Activated T-cell treated with anti-CD3 and anti-CD28 coated beads, Interleukin-2, amount 50 U/mL, for 24 hours (primary cell): ENCODE measurements at regions not wholly inside any gene's neighbourhood (a gene's known extent, or its start where the extent isn't known, plus 50 kb on each side); places are given as distances from the start of the nearest gene placed in this dataset.
A peak's percentile ranks its signal among the peaks of the same experiment; 100 is the strongest.
"Not testable (repeated sequence)": the region's sequence is repeated elsewhere in the genome, so short reads cannot be mapped to it uniquely, and the experiment has no call there.

ENCODE experiments used
- DNase-seq: peaks from one replicate; pipeline ENCODE4 v3.0.0-alpha.2; 2020
- H3K27ac Mint-ChIP-seq: 2 replicates; pipeline ENCODE4 v1.8.0; 2020; ENCODE audit warnings: mild to moderate bottlenecking, mixed read lengths
- H3K27me3 Mint-ChIP-seq: 2 replicates; pipeline ENCODE4 v1.8.0; 2020; ENCODE audit warnings: mixed read lengths
- H3K36me3 Mint-ChIP-seq: 2 replicates; pipeline ENCODE4 v1.8.0; 2020; ENCODE audit warnings: low read depth, mixed read lengths
- H3K4me1 Mint-ChIP-seq: 2 replicates; pipeline ENCODE4 v1.8.0; 2020; ENCODE audit warnings: low read depth, mixed read lengths
- H3K4me3 Mint-ChIP-seq: 2 replicates; pipeline ENCODE4 v1.8.0; 2020; ENCODE audit warnings: mild to moderate bottlenecking, moderate library complexity, mixed read lengths
- H3K9me3 Mint-ChIP-seq: 2 replicates; pipeline ENCODE4 v1.8.0; 2020; ENCODE audit warnings: mixed read lengths

GRCh38 chr14:106039400-106039799, 513.0 kb downstream of the TMEM121 start:
- peak; percentile 84 for DNase-seq
- Mint-ChIP-seq H3K27me3 (no peaks in the 10 kb centered on the region), H3K4me3 (no peak overlapping the region), H3K27ac (no peak overlapping the region), H3K9me3 (no peaks in the 10 kb centered on the region), H3K4me1 (peaks cover 39% of the 10 kb centered on the region), H3K36me3 (no peaks in the 10 kb centered on the region)

GRCh38 chr14:106044515-106044914, 518.1 kb downstream of the TMEM121 start:
- no peaks in the 10 kb centered on the region for H3K9me3 Mint-ChIP-seq
- H3K4me3 Mint-ChIP-seq = no peak overlapping the region
- peaks cover 9% of the 10 kb centered on the region for H3K4me1 Mint-ChIP-seq
- H3K27ac Mint-ChIP-seq = no peak overlapping the region
- H3K36me3 Mint-ChIP-seq = no peaks in the 10 kb centered on the region
- no peak for DNase-seq
- peaks cover 9% of the 10 kb centered on the region for H3K27me3 Mint-ChIP-seq

GRCh38 chr14:106044949-106045596, 518.7 kb downstream of the TMEM121 start:
- Mint-ChIP-seq H3K27me3 (peaks cover 13% of the 10 kb centered on the region), H3K36me3 (no peaks in the 10 kb centered on the region), H3K27ac (peak overlapping the region; percentile 51), H3K9me3 (no peaks in the 10 kb centered on the region), H3K4me3 (no peak overlapping the region), H3K4me1 (peaks cover 7% of the 10 kb centered on the region)
- peak; percentile 87 for DNase-seq

- peaks cover 11% of the 10 kb centered on the region for H3K27me3 Mint-ChIP-seq
- no peak overlapping the region for H3K27ac Mint-ChIP-seq
- DNase-seq = no peak
- no peaks in the 10 kb centered on the region for H3K36me3 Mint-ChIP-seq
- H3K4me3 Mint-ChIP-seq = no peak overlapping the region
- no peaks in the 10 kb centered on the region for H3K9me3 Mint-ChIP-seq
- peaks cover 19% of the 10 kb centered on the region for H3K4me1 Mint-ChIP-seq
These were observed 525.4 kb downstream of the TMEM121 start for GRCh38 chr14:106051796-106052195.

- Mint-ChIP-seq H3K4me1 (peaks cover 29% of the 10 kb centered on the region), H3K27me3 (peaks cover 4% of the 10 kb centered on the region), H3K27ac (no peak overlapping the region), H3K9me3 (no peaks in the 10 kb centered on the region), H3K36me3 (no peaks in the 10 kb centered on the region), H3K4me3 (no peak overlapping the region)
- no peak for DNase-seq
These were observed 528.9 kb downstream of the TMEM121 start for GRCh38 chr14:106055289-106055688.

- H3K36me3 Mint-ChIP-seq = no peaks in the 10 kb centered on the region
- H3K27me3 Mint-ChIP-seq = peaks cover 5% of the 10 kb centered on the region
- no peak for DNase-seq
- no peak overlapping the region for H3K4me3 Mint-ChIP-seq
- peaks cover 36% of the 10 kb centered on the region for H3K4me1 Mint-ChIP-seq
- no peak overlapping the region for H3K27ac Mint-ChIP-seq
- no peaks in the 10 kb centered on the region for H3K9me3 Mint-ChIP-seq
These were observed 532.0 kb downstream of the TMEM121 start for GRCh38 chr14:106058342-106058741.

GRCh38 chr14:106060276-106060975, 534.0 kb downstream of the TMEM121 start:
- Mint-ChIP-seq H3K4me3 (no peak overlapping the region), H3K36me3 (no peaks in the 10 kb centered on the region), H3K9me3 (no peaks in the 10 kb centered on the region), H3K27ac (no peak overlapping the region), H3K4me1 (peaks cover 24% of the 10 kb centered on the region), H3K27me3 (peaks cover 11% of the 10 kb centered on the region)
- DNase-seq = no peak

GRCh38 chr14:106061877-106062500, 535.6 kb downstream of the TMEM121 start:
- H3K4me3 Mint-ChIP-seq, H3K36me3 Mint-ChIP-seq, H3K9me3 Mint-ChIP-seq: not testable (repeated sequence)
- peak overlapping the region; percentile 56 for H3K27ac Mint-ChIP-seq
- DNase-seq = peak; percentile 87
- peaks cover 30% of the 10 kb centered on the region for H3K4me1 Mint-ChIP-seq
- peaks cover 14% of the 10 kb centered on the region for H3K27me3 Mint-ChIP-seq

- peaks cover 14% of the 10 kb centered on the region for H3K27me3 Mint-ChIP-seq
- no peaks in the 10 kb centered on the region for H3K9me3 Mint-ChIP-seq
- H3K4me1 Mint-ChIP-seq = peaks cover 36% of the 10 kb centered on the region
- no peak for DNase-seq
- H3K36me3 Mint-ChIP-seq = no peaks in the 10 kb centered on the region
- H3K4me3 Mint-ChIP-seq = no peak overlapping the region
- no peak overlapping the region for H3K27ac Mint-ChIP-seq
These were observed 536.3 kb downstream of the TMEM121 start for GRCh38 chr14:106062502-106063272.

GRCh38 chr14:106067935-106068334, 541.6 kb downstream of the TMEM121 start:
- peaks cover 45% of the 10 kb centered on the region for H3K4me1 Mint-ChIP-seq
- H3K9me3 Mint-ChIP-seq = no peaks in the 10 kb centered on the region
- no peak overlapping the region for H3K4me3 Mint-ChIP-seq
- peaks cover 25% of the 10 kb centered on the region for H3K27me3 Mint-ChIP-seq
- no peaks in the 10 kb centered on the region for H3K36me3 Mint-ChIP-seq
- no peak for DNase-seq
- H3K27ac Mint-ChIP-seq = no peak overlapping the region

- no peaks in the 10 kb centered on the region for H3K9me3 Mint-ChIP-seq
- peak overlapping the region; percentile 89 for H3K27ac Mint-ChIP-seq
- peaks cover 45% of the 10 kb centered on the region for H3K4me1 Mint-ChIP-seq
- H3K4me3 Mint-ChIP-seq = peak overlapping the region; percentile 24
- no peaks in the 10 kb centered on the region for H3K36me3 Mint-ChIP-seq
- DNase-seq = no peak
- peaks cover 20% of the 10 kb centered on the region for H3K27me3 Mint-ChIP-seq
These were observed 543.6 kb downstream of the TMEM121 start for GRCh38 chr14:106069804-106070625.

- no peak for DNase-seq
- H3K9me3 Mint-ChIP-seq = no peaks in the 10 kb centered on the region
- H3K4me3 Mint-ChIP-seq = no peak overlapping the region
- H3K36me3 Mint-ChIP-seq = no peaks in the 10 kb centered on the region
- H3K4me1 Mint-ChIP-seq = no peaks in the 10 kb centered on the region
- H3K27ac Mint-ChIP-seq = no peak overlapping the region
- H3K27me3 Mint-ChIP-seq = no peaks in the 10 kb centered on the region
These were observed 554.5 kb downstream of the TMEM121 start for GRCh38 chr14:106080922-106081321.

- H3K36me3 Mint-ChIP-seq, H3K27ac Mint-ChIP-seq, H3K4me1 Mint-ChIP-seq, DNase-seq, H3K27me3 Mint-ChIP-seq, H3K9me3 Mint-ChIP-seq, H3K4me3 Mint-ChIP-seq: not testable (repeated sequence)
These were observed 555.3 kb downstream of the TMEM121 start for GRCh38 chr14:106081721-106082120.

GRCh38 chr14:106083082-106083481, 556.7 kb downstream of the TMEM121 start:
- H3K36me3 Mint-ChIP-seq = no peaks in the 10 kb centered on the region
- no peak overlapping the region for H3K4me3 Mint-ChIP-seq

More at GRCh38 chr14:106083082-106083481, 556.7 kb downstream of the TMEM121 start:
- H3K4me1 Mint-ChIP-seq = no peaks in the 10 kb centered on the region
- no peak overlapping the region for H3K27ac Mint-ChIP-seq
- no peak for DNase-seq
- H3K9me3 Mint-ChIP-seq = no peaks in the 10 kb centered on the region
- H3K27me3 Mint-ChIP-seq = no peaks in the 10 kb centered on the region
